Activated naive CD8-positive, alpha-beta T cell treated with anti-CD3 and anti-CD28 coated beads, Interleukin-2, amount 10 ng/mL, durations not matched to agents 7 days and 5 days (primary cell): ENCODE measurements at regions not wholly inside any gene's neighbourhood (a gene's known extent, or its start where the extent isn't known, plus 50 kb on each side); places are given as distances from the start of the nearest gene placed in this dataset.

Experiments used
- ATAC-seq: fragments of 150-1000 bp; cut with Tn5 transposase; one replicate; pipeline ENCODE4 v1.10.0; 2021; ENCODE audit warnings: low read depth, moderate library complexity
- POLR2A ChIA-PET: fragments of 350-600 bp; sonication (Branson Sonifier 250); formaldehyde crosslinking; loops from one replicate; lab custom pipeline; 2021; ENCODE audit warnings: antibody characterized with exemption; lab: Charles Lee
- DNase-seq: peaks from one replicate; pipeline ENCODE4 v3.0.0; 2021
- H3K27ac Mint-ChIP-seq: one replicate; pipeline ENCODE4 v1.8.0; 2022; ENCODE audit warnings: mild to moderate bottlenecking, mixed read lengths
- H3K27me3 Mint-ChIP-seq: one replicate; pipeline ENCODE4 v1.8.0; 2022; ENCODE audit warnings: mild to moderate bottlenecking, moderate library complexity, mixed read lengths
- H3K36me3 Mint-ChIP-seq: one replicate; pipeline ENCODE4 v1.8.0; 2021; ENCODE audit warnings: mild to moderate bottlenecking, mixed read lengths
- H3K4me1 Mint-ChIP-seq: one replicate; pipeline ENCODE4 v1.8.0; 2021; ENCODE audit warnings: mixed read lengths
- H3K4me3 Mint-ChIP-seq: one replicate; pipeline ENCODE4 v1.8.0; 2022; ENCODE audit warnings: mild to moderate bottlenecking, moderate library complexity, mixed read lengths
- H3K9me3 Mint-ChIP-seq: one replicate; pipeline ENCODE4 v1.8.0; 2021; ENCODE audit warnings: mixed read lengths

GRCh38 chr13:97161582-97162231 is 60.4 kb upstream of the MBNL2 start:
- ATAC-seq (no peak), DNase-seq (no peak)
- no peak overlapping the region for H3K27ac Mint-ChIP-seq
- no peaks in the 10 kb centered on the region for H3K36me3 Mint-ChIP-seq
- peaks cover 2% of the 10 kb centered on the region for H3K9me3 Mint-ChIP-seq
- POLR2A ChIA-PET, result no interaction called here
- H3K4me1 Mint-ChIP-seq, result peaks cover 2% of the 10 kb centered on the region
- no peak overlapping the region for H3K4me3 Mint-ChIP-seq
- no peaks in the 10 kb centered on the region for H3K27me3 Mint-ChIP-seq

- POLR2A ChIA-PET, result no interaction called here
- no peaks in the 10 kb centered on the region for H3K27me3 Mint-ChIP-seq
- H3K4me1 Mint-ChIP-seq, result peaks cover 2% of the 10 kb centered on the region
- DNase-seq, result no peak
- no peak overlapping the region for H3K4me3 Mint-ChIP-seq
- no peak for ATAC-seq
- H3K27ac Mint-ChIP-seq, result no peak overlapping the region
- no peaks in the 10 kb centered on the region for H3K36me3 Mint-ChIP-seq
- peaks cover 2% of the 10 kb centered on the region for H3K9me3 Mint-ChIP-seq
Measured at GRCh38 chr13:97165502-97166425, 56.4 kb upstream of the MBNL2 start.

GRCh38 chr13:97171136-97171535 is 51.0 kb upstream of the MBNL2 start:
- no peak for DNase-seq

More at GRCh38 chr13:97171136-97171535, 51.0 kb upstream of the MBNL2 start:
- POLR2A ChIA-PET, result no interaction called here
- no peak for ATAC-seq
- Mint-ChIP-seq H3K27me3 (peaks cover 1% of the 10 kb centered on the region), H3K36me3 (peaks cover 2% of the 10 kb centered on the region), H3K27ac (no peak overlapping the region), H3K4me1 (no peaks in the 10 kb centered on the region), H3K9me3 (peaks cover 3% of the 10 kb centered on the region), H3K4me3 (no peak overlapping the region)
